GM12878 (cell line): ENCODE measurements at regions not wholly inside any gene's neighbourhood (a gene's known extent, or its start where the extent isn't known, plus 50 kb on each side); places are given as distances from the start of the nearest gene placed in this dataset.

Experiments used
- POLR2A ChIP-seq: IDR thresholded peaks from 2 replicates; pipeline ENCODE4 v1.6.1; 2011; ENCODE audit warnings: low read depth, mild to moderate bottlenecking, low read length
- TBL1XR1 ChIP-seq: IDR thresholded peaks from 2 replicates; pipeline ENCODE4 v1.6.1; 2012; ENCODE audit warnings: low read depth, low read length, improper control_type of control experiment
- TF ChIP-seq, protein P1 (sequence below), 3 experiments: IDR thresholded peaks in 2 of 3; conservative IDR thresholded peaks in 1 of 3; 2 replicates each; pipeline ENCODE4 v1.5.1; 2011; ENCODE audit warnings: low read depth in 3 of 3, low read length in 3 of 3, mild to moderate bottlenecking in 3 of 3, control low read depth in 2 of 3, moderate library complexity in 2 of 3, inconsistent platforms in 1 of 3, mixed read lengths in 1 of 3; ENCODE audit not compliant: control insufficient read depth in 2 of 3, insufficient read depth in 1 of 3; ENCODE audit errors: extremely low read depth in 1 of 3

DNA sequence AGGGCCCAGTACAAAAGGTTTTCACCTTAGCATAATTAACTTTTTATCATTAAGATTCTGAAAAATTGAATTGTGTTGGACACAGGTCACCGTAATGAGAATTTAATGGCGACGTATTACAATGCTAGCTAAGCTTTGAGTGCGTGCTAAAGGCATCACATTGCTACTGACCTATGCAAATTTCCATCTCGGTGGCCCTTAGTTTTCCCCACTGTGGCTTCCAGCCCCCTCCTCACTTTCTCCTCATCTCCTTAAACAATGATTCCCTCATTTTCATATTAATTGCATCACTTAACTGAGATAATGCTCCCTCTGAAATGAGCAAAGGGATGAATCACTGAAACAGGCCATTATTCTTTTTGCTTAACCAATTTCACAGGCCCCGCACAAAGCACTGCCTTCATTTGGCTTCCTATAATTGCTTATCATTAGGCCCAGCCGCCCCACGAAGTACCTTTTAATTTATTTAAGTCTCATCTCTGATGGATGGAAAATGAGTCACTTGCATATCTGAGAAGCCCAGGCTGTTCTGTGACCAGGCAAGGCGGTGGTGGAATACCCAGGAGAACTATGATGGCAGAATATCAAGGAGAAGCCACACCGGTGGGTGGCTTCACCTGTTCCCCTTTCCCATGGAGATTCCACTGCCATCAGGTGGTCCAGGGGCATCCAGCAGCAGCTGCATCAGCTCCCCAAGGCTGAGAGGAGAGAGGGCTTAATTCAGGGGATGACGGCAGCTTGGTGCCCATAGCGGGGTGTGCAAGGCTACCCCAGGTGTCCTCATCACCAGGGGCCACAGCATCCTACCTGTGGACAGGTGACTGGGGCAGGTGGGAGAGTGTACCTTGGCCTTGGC lies 223.8 kb upstream of the BOD1L1 start:
- TF ChIP-seq, protein P1, sequence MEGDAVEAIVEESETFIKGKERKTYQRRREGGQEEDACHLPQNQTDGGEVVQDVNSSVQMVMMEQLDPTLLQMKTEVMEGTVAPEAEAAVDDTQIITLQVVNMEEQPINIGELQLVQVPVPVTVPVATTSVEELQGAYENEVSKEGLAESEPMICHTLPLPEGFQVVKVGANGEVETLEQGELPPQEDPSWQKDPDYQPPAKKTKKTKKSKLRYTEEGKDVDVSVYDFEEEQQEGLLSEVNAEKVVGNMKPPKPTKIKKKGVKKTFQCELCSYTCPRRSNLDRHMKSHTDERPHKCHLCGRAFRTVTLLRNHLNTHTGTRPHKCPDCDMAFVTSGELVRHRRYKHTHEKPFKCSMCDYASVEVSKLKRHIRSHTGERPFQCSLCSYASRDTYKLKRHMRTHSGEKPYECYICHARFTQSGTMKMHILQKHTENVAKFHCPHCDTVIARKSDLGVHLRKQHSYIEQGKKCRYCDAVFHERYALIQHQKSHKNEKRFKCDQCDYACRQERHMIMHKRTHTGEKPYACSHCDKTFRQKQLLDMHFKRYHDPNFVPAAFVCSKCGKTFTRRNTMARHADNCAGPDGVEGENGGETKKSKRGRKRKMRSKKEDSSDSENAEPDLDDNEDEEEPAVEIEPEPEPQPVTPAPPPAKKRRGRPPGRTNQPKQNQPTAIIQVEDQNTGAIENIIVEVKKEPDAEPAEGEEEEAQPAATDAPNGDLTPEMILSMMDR (IDR thresholded peaks at IDR 0.05 in 2 of 3, conservative IDR thresholded peaks at IDR 0.05 in 1 of 3; ENCODE audit: control insufficient read depth in 2 of 3, extremely low read depth in 1 of 3, insufficient read depth in 1 of 3, low read depth in 3 of 3, low read length in 3 of 3) = no peak
- no peak for TF ChIP-seq TBL1XR1
- TF ChIP-seq POLR2A = no peak
